B cell (primary cell): ENCODE measurements at regions not wholly inside any gene's neighbourhood (a gene's known extent, or its start where the extent isn't known, plus 50 kb on each side); places are given as distances from the start of the nearest gene placed in this dataset.

ENCODE experiments used
- ATAC-seq: fragments of 200-7000 bp; cut with Tn5 transposase; one replicate; pipeline ENCODE4 v1.10.0; 2021; ENCODE audit warnings: low read depth, mild to moderate bottlenecking, moderate number of reproducible peaks, moderate library complexity
- CTCF ChIA-PET: fragments of 350-600 bp; sonication (Branson Sonifier 250); formaldehyde crosslinking; loops from one replicate; lab custom pipeline; 2021; ENCODE audit warnings: antibody characterized with exemption, inconsistent platforms; lab: Charles Lee
- POLR2A ChIA-PET: fragments of 350-600 bp; sonication (Branson Sonifier 250); formaldehyde crosslinking; loops from one replicate; lab custom pipeline; 2021; ENCODE audit warnings: antibody characterized with exemption; lab: Charles Lee
- DNase-seq: peaks from one replicate; pipeline ENCODE4 v3.0.0; 2013
- H2AFZ ChIP-seq: 2 replicates; pipeline ENCODE4 v1.6.1; 2012; ENCODE audit warnings: mild to moderate bottlenecking, low read depth, low read length; ENCODE audit not compliant: insufficient read depth, poor library complexity, severe bottlenecking
- H3K27ac ChIP-seq, 2 donors: 1 replicate in 1 of 2; 2 replicates in 1 of 2; pipeline ENCODE4 v1.5.1; 2012 to 2013; ENCODE audit warnings: low read length in 2 of 2, mild to moderate bottlenecking in 2 of 2, moderate library complexity in 1 of 2
- H3K27me3 ChIP-seq, 4 experiments: fragments of 200-600 bp in 1 of 4; sonication (generic) in 1 of 4; replicated peaks in 1 of 4; 1 replicate in 2 of 4; 2 replicates in 2 of 4; pipeline versions ENCODE4 v1.6.1 to v1.7.0; 2013 to 2016; ENCODE audit warnings: low read length in 3 of 4, mild to moderate bottlenecking in 2 of 4, mixed read lengths in 1 of 4, moderate library complexity in 1 of 4; ENCODE audit not compliant: insufficient read depth in 4 of 4, control insufficient read depth in 3 of 4; ENCODE audit errors: control extremely low read depth in 1 of 4
- H3K36me3 ChIP-seq, 2 experiments: replicated peaks in 1 of 2; 1 replicate in 1 of 2; 2 replicates in 1 of 2; pipeline versions ENCODE4 v1.6.1 to v1.7.1; 2013; ENCODE audit warnings: low read length in 1 of 2; ENCODE audit not compliant: insufficient read depth in 2 of 2, control insufficient read depth in 1 of 2; ENCODE audit errors: control extremely low read depth in 1 of 2, extremely low read depth in 1 of 2
- H3K4me1 ChIP-seq, 2 donors: fragments of 200-600 bp in 1 of 2; sonication (generic) in 1 of 2; 1 replicate in 1 of 2; 2 replicates in 1 of 2; pipeline versions ENCODE4 v1.5.1 to v1.6.1; 2013 to 2017; ENCODE audit warnings: low read length in 2 of 2; ENCODE audit not compliant: control insufficient read depth in 2 of 2, insufficient read depth in 2 of 2
- H3K4me2 ChIP-seq: replicated peaks from 2 replicates; pipeline ENCODE3; 2012; ENCODE audit warnings: mild to moderate bottlenecking, low read depth, low read length; ENCODE audit not compliant: poor library complexity, severe bottlenecking
- H3K4me3 ChIP-seq, 5 experiments: fragments of 200-600 bp in 1 of 5; sonication (generic) in 1 of 5; 1 replicate in 3 of 5; 2 replicates in 2 of 5; pipeline versions ENCODE4 v1.5.1 to v1.7.0; 2011 to 2016; ENCODE audit warnings: low read length in 4 of 5, mild to moderate bottlenecking in 4 of 5, low read depth in 2 of 5, control low read depth in 1 of 5, moderate library complexity in 1 of 5; ENCODE audit not compliant: insufficient read depth in 1 of 5; ENCODE audit errors: control extremely low read depth in 1 of 5, extremely low read depth in 1 of 5
- H3K79me2 ChIP-seq: fragments of 200-600 bp; sonication (generic); one replicate; pipeline ENCODE4 v1.6.0; 2016; ENCODE audit warnings: low read length; ENCODE audit not compliant: control insufficient read depth, insufficient read depth
- H3K9ac ChIP-seq: fragments of 200-600 bp; sonication (generic); 2 replicates; pipeline ENCODE4 v1.6.1; 2017; ENCODE audit warnings: mild to moderate bottlenecking, low read length, moderate library complexity
- H3K9me3 ChIP-seq, 3 donors: one replicate each; pipeline versions ENCODE4 v1.6.1 to v1.7.1; 2013; ENCODE audit warnings: low read length in 2 of 3; ENCODE audit not compliant: control insufficient read depth in 2 of 3, insufficient read depth in 1 of 3; ENCODE audit errors: control extremely low read depth in 1 of 3
- H4K20me1 ChIP-seq: 2 replicates; pipeline ENCODE4 v1.6.0; 2012; ENCODE audit warnings: mild to moderate bottlenecking, low read length; ENCODE audit not compliant: insufficient read depth, control insufficient read depth, poor library complexity, severe bottlenecking
- H3K27ac Mint-ChIP-seq: one replicate; pipeline ENCODE4 v1.8.0; 2021; ENCODE audit warnings: mixed read lengths
- H3K27me3 Mint-ChIP-seq: one replicate; pipeline ENCODE4 v1.8.0; 2021; ENCODE audit warnings: mixed read lengths
- H3K4me1 Mint-ChIP-seq: one replicate; pipeline ENCODE4 v1.8.0; 2021; ENCODE audit warnings: mixed read lengths
- H3K4me3 Mint-ChIP-seq: one replicate; pipeline ENCODE4 v1.8.0; 2021; ENCODE audit warnings: mixed read lengths
- H3K9me3 Mint-ChIP-seq: one replicate; pipeline ENCODE4 v1.8.0; 2022; ENCODE audit warnings: mixed read lengths; ENCODE audit not compliant: insufficient read depth
- CTCF ChIP-seq: fragments of 200-600 bp; IDR thresholded peaks from one replicate; pipeline ENCODE4 v1.8.0; 2022; ENCODE audit warnings: antibody characterized with exemption, mild to moderate bottlenecking
- EZH2 ChIP-seq: IDR thresholded peaks from 2 replicates; pipeline ENCODE4 v1.6.1; 2012; ENCODE audit warnings: borderline replicate concordance, low read depth, mild to moderate bottlenecking, moderate library complexity, low read length; ENCODE audit not compliant: insufficient read depth, poor library complexity, severe bottlenecking
- WGBS: methylation state at CpG from one replicate; pipeline ENCODE4 v1.1.5; 2013; ENCODE audit warnings: missing lambda C conversion rate; ENCODE audit not compliant: insufficient coverage; 5-methylcytosine and 5-hydroxymethylcytosine counted together
- intact Hi-C: fragments of 100-400 bp; cut with micrococcal nuclease; formaldehyde crosslinking; loops from one replicate; pipeline ENCODE4 v1.10.0; 2022

- no peaks in the 10 kb centered on the region for H3K9me3 Mint-ChIP-seq
- H3K79me2 ChIP-seq, result no peaks in the 10 kb centered on the region
Observed at GRCh38 chr3:67883766-67884165, 229.4 kb upstream of the SUCLG2 start.

GRCh38 chr3:67882981-67883380, 228.6 kb upstream of the SUCLG2 start:
- 94% methylated on average over 3 of the region's 5 CpGs for WGBS

More at GRCh38 chr3:67883766-67884165, 229.4 kb upstream of the SUCLG2 start:
- no peak overlapping the region for H3K27ac ChIP-seq
- TF ChIP-seq EZH2 (no peak), CTCF (no peak)
- no peaks in the 10 kb centered on the region for H3K27me3 ChIP-seq
- Mint-ChIP-seq H3K4me3 (no peak overlapping the region), H3K27me3 (peaks cover 3% of the 10 kb centered on the region), H3K27ac (no peak overlapping the region), H3K4me1 (no peaks in the 10 kb centered on the region)
- CTCF ChIA-PET, result no interaction called here
- no peaks in the 10 kb centered on the region for H3K36me3 ChIP-seq
- no peak overlapping the region for H3K9ac ChIP-seq
- H2AFZ ChIP-seq, result no peak overlapping the region
- no CpG with 5 or more reads among the region's 2 CpGs for WGBS
- DNase-seq (no peak), ATAC-seq (no peak)
- no peaks in the 10 kb centered on the region for H3K4me1 ChIP-seq
- intact Hi-C loops, result no loop called here
- no peaks in the 10 kb centered on the region for H4K20me1 ChIP-seq
- POLR2A ChIA-PET, result no interaction called here
- H3K4me3 ChIP-seq, result no peak overlapping the region
- H3K9me3 ChIP-seq, result peaks cover 0 to 6% (median 0%) of the 10 kb centered on the region in 3 donors
- H3K4me2 ChIP-seq, result no peak overlapping the region

More at GRCh38 chr3:67882981-67883380, 228.6 kb upstream of the SUCLG2 start:
- Histone ChIP-seq H3K27ac (no peak overlapping the region), H4K20me1 (no peaks in the 10 kb centered on the region), H3K4me1 (no peaks in the 10 kb centered on the region), H3K4me3 (no peak overlapping the region), H3K27me3 (no peaks in the 10 kb centered on the region), H3K9me3 (peaks cover 0 to under 1% (median 0%) of the 10 kb centered on the region in 3 donors), H3K9ac (no peak overlapping the region), H3K4me2 (no peak overlapping the region), H2AFZ (no peak overlapping the region), H3K36me3 (no peaks in the 10 kb centered on the region), H3K79me2 (no peaks in the 10 kb centered on the region)
- TF ChIP-seq CTCF (no peak), EZH2 (no peak)
- H3K4me1 Mint-ChIP-seq, result no peaks in the 10 kb centered on the region
- DNase-seq, result no peak
- ChIA-PET POLR2A (no interaction called here), CTCF (no interaction called here)
- H3K27ac Mint-ChIP-seq, result no peak overlapping the region
- peaks cover 3% of the 10 kb centered on the region for H3K27me3 Mint-ChIP-seq
- intact Hi-C loops, result no loop called here
- H3K9me3 Mint-ChIP-seq, result no peaks in the 10 kb centered on the region
- ATAC-seq, result no peak
- no peak overlapping the region for H3K4me3 Mint-ChIP-seq
